COLO668 (cell line): ENCODE measurements at regions not wholly inside any gene's neighbourhood (a gene's known extent, or its start where the extent isn't known, plus 50 kb on each side); places are given as distances from the start of the nearest gene placed in this dataset.
"Not testable (repeated sequence)": the region's sequence is repeated elsewhere in the genome, so short reads cannot be mapped to it uniquely, and the experiment has no call there.

Experiments used
- DNase-seq: peaks from one replicate; lab custom pipeline; 2025; ENCODE audit not compliant: unreplicated experiment; lab: John Stamatoyannopoulos, UW

DNA sequence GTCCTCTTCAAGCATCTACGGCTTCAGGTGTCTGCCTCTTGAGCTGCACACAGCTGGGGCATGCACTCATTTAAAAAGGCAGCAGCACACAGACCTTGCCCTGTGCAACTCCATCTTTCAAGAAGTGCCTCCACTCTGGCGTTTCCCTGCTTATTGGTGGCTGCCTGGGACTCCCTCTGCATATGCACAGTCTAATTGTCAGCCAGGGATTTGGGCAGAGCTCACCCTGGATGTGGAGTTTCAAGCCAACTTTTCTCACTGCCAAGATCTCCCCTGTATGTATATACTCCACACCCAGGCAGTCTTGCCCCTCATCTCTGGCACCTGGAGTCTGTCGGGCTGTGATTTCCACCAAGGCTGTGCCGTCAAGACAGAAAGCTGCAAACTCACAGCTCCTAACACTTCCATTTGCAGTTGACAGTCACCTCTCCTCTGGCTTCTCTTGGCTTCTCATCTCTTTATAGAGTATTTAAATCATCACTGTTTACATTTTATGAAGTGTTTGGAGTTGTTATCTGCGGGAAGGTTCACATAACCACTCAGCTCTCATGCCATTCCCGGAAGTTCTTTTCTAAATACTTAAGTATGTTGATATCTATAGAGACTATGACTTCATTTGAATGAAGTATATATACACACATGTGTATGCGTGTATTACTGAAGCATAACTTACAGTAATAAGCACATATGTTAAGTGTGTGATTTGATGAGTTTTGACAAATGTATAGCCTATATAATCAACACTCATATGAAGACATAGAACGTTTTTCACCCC, 128.2 kb downstream of the NPIPB11 start:
- not testable (repeated sequence) for DNase-seq

- DNase-seq, result not testable (repeated sequence)
Observed at GRCh38 chr16:29276446-29276845, 130.1 kb downstream of the NPIPB11 start.

DNA sequence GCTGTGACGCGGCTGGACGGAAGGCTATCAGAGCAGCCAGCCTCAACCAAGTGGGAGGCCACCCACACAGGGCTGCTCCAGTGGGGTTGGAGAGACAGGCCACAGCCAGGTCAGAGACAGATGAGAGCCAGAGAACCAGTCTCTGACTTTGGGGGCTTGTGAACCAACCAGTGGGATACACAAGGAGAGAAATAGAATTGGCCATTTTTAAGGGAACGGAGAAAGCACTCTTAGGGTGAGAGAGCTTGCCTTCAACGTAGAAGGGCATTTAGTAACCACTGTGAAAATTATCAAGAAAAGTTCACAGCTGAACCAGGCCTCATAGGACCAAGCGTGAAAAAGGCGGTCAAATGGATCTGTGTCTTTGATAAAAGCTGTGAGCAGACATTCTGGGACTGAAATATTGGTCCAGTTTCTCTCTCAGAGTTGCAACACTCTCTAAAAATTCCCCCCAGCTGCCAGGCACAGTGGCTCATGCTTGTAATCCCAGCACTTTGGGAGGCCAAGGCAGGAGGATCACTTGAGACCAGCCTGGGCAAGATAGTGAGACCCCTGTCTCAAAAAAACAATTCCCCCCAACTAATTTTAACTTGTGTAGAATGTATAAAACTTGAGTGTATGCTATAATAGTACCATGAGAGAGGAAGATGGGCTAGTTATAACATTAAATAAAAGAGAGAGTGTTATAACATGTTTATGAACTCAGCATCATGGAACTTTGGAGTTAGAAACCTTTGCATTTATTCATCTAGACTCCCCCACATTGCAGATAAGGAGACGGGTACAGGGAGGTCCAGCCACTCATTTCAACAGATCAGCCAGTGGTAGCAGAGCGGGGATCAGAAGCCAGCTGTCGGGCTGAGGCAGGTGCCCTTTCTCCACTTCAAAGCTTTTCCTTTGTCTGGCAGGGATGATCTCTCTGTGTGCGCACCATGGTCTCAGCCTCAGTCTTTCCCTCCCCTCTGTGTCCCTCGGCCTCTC, 132.2 kb downstream of the NPIPB11 start:
- DNase-seq, result not testable (repeated sequence)

GRCh38 chr16:29273298-29274054, 133.0 kb downstream of the NPIPB11 start:
- DNase-seq, result not testable (repeated sequence)

DNA sequence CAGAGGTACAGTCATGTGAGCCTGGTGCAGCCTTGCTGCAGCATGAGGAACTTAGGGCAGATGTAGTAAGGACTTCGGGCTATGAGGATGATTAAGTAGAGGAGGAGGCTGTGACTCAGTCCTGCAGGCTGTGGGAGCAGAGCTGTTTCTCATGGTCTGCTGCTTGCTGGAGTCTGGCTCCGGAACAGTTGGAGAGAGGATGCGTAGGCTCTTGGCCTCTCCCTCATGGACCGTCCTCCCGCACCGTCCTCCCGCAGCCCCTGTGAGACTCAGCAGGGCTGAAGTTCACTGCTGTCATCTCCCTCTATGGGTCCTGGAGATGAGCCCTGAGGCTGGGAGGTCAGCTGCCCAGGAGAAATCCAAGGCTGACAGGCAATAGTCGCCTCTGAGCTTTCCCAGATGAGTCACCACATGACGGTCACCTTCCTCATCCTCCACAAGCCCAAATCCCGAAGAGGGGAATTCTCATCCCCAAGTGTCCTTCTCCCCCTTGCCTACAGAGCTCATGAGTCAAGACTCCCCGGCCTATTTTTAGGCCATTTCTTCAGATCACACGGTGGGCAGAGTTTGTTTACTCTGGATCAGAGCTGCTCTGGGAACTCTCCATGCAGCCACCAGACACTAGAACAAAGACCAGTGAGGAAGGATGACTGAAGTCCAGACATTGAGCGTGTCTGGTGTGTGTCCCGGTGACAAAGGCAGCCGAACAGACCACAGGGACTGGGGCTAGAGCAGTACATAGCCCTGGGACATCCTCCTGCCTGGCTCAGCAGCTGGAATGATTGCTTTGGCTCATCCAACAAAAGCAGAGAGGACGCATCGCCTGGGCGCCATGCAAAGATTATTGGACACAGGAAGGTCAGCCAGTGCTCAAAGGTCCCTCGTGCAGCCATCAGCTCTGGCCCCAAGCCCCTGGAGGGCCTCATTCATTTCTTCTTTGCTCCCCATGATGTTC, 134.5 kb downstream of the NPIPB11 start:
- DNase-seq, result not testable (repeated sequence)

GRCh38 chr16:29270923-29271322, 135.6 kb downstream of the NPIPB11 start:
- not testable (repeated sequence) for DNase-seq

DNA sequence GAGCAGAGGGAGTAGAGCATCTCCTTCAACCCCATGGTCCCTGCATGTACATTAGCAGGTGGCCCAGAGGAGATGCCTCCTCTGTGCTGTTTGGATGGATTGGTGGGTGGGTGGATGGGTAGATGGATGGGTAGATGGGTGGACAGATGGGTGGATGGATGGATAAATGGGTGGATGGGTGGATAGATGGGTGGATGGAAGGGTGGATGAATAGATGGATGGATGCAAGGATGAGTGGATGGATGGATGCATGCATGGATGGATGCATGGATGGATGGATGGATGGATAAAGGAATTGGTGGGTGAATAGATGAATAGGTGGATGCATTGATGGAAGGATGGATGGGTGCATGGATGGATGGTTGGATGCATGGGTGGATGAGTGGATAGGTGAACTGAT, 136.5 kb downstream of the NPIPB11 start:
- not testable (repeated sequence) for DNase-seq

GRCh38 chr16:29269192-29269811, 137.2 kb downstream of the NPIPB11 start:
- not testable (repeated sequence) for DNase-seq

- DNase-seq, result not testable (repeated sequence)
Observed at GRCh38 chr16:29268785-29269191, 137.7 kb downstream of the NPIPB11 start.

DNA sequence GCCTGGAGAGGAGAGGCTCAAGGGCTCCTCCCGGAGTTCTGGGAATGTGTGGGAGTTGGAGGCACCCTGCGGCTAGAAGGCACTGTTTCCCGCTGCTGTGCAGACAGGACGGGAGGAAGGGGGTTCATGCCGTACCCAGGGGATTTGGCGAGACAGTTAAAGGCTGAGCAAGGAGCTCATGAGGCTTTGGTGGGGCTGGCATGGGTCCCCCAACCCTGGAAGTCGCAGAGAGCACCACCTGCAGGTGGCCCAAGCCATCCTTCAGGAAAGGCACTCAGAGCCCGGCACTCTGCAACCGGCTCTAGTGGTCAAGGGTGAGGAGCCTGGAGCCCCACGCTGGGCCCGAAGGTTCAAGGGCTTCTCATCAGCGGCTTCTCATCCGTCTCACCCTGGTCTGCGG, 138.2 kb downstream of the NPIPB11 start:
- not testable (repeated sequence) for DNase-seq

DNA sequence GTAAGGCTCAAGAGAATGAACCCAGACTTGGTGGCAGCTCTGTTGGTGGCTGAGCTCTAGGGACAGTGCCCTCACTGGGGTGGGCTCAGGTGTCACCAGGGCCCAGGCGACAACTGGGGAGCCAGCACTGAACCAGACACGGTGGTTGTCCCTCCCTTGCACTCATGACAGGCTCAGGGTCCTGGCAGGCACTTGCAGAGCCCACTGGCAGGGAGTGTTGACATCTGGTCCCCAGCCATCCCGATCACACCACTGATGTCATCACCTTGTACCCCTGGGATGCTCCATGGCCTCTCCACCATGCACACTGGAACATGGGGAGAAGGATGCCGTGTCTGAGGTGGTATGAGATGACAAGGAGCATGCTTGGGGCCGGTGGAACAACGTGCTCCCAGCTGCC, 138.6 kb downstream of the NPIPB11 start:
- DNase-seq, result not testable (repeated sequence)

- DNase-seq, result not testable (repeated sequence)
Observed at GRCh38 chr16:29267055-29267619, 139.4 kb downstream of the NPIPB11 start.

- not testable (repeated sequence) for DNase-seq
Observed at GRCh38 chr16:29266612-29267011, 139.9 kb downstream of the NPIPB11 start.

DNA sequence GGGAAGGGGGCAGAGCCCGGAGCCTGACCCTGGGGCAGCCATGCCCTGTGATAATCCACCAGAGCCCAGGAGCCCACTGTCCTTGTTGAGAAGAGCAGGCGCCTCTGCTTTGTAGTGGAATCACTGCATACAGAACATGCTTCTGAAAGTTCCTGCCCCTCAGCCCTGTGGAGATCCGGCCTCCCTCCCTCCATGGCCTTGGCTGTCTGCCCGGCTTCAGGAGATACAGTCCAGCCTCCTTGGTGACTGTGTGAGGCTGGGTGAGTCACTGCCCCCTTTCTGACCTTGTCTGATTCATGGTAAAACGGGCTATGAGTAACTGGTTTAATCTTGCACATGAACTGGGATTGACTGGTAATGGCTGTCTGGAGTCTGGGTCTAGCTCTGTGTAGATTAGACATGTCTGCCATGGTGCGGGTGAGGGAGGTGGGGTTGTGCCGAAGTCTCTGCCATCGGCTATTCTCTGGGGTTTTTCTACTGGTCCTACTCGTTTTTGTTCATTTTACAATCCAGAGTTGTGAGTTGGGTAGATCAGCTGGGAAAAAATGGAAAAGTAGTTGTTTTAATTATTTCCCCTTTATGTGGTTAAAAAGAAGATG, 141.2 kb downstream of the NPIPB11 start:
- peak; percentile 14 for DNase-seq

- not testable (repeated sequence) for DNase-seq
Observed at GRCh38 chr16:29264080-29264837, 142.3 kb downstream of the NPIPB11 start.

GRCh38 chr16:29262725-29263124, 143.8 kb downstream of the NPIPB11 start:
- not testable (repeated sequence) for DNase-seq

DNA sequence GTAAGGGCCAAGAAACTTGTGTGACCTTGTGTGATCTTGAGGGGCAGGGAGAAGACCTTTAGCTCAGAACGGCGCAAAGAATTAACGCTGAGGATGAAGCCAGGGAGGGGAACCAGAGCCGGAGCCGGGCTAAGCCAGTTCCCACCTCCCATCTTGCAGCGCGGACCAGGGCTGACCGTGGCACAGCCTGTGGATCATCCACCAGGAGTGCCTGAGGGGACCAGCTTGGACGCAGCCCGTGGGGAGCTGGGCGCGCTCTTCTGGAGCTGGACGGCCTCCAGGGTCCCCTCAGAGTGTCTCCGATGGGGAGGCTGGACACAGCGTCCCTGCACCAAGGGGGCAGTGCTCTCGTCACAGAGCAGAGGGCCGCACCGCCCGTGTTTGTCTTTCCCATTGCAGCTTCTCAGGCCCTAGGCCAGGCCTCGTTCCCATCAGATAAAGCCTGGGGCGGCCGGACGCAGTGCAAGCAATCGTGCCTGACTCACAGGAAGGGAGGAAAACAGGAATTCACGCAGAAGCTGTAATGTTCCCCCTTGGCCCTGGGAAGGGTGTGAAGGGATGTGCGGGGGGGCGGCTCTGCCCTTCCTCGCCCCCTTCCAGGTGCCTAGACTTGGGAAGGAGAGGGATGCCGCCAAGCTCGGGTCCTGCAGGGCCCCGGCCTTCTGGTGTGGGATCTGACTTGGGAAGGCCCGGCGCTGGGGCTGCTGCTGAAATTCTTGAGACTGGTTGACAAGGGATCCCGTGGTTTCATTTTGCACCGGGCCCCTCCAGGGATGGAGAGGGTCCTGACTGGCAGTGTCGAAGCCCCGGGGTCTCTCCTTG, 144.9 kb downstream of the NPIPB11 start:
- not testable (repeated sequence) for DNase-seq
